Right renal cortex interstitium (tissue), 3 donors: ENCODE measurements at regions not wholly inside any gene's neighbourhood (a gene's known extent, or its start where the extent isn't known, plus 50 kb on each side); places are given as distances from the start of the nearest gene placed in this dataset.

ENCODE experiments used
- DNase-seq, 3 donors: peaks; one replicate each; pipeline ENCODE4 v3.0.0-alpha.2; 2013; ENCODE audit warnings: low read depth in 3 of 3, low spot score in 2 of 3

DNA sequence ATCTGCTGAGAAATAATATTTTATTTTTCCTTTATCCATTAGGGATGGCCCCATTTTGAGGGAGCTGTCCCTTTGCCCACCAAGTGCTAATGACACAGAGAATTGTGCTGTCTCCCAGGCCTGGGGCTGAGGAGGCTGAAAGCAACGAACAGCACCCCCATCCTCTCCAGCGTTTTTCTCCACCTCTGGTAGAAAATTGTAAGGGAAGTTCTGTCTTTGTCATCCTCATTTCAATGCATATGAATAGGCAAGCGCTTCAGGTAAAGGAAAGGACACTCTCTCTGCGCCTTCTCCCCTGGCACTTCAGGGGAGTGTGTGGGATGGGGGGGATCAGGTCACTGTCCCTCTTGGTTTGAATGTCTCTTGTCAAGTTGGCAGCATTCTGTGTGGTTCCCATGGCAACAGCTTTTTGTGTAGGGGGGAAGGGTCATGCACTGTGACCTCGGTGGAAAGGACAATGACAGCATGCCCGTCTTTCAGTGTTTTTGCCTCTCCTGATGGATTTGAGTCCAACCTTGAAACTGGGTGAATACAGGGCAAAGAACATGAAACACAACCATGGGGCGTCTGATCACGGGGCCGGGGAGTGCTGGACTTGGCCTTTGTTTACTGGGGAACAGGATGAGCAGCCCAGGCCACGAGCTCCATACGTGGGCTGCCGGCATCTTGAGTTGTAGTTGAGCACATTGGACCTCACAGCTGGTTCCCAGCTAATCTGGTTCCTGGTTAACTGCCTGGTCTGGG is 230.2 kb downstream of the VRK1 start:
- no peak for DNase-seq

- no peak for DNase-seq
Measured at GRCh38 chr14:97028382-97028781, 231.2 kb downstream of the VRK1 start.

DNA sequence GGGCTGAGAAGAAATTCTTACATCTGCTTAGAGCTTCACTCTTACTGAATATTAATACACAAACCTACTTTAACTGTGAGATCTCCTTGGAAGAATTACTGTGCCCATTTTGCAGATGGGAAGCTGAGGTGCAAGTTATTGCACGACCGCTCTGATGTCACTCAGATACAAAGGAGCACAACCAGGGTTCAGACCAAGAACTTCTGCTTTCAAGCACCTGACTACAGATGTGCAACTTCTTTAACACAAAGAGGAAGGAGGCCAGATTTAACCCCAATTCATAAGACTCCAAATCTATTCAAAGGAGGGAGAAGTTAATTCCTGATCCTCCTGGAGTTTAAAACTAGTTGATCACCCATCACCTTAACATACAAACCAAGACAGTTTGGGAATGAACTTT is 232.6 kb downstream of the VRK1 start:
- DNase-seq: no peak

GRCh38 chr14:97031530-97031929 is 234.3 kb downstream of the VRK1 start:
- DNase-seq: no peak

DNA sequence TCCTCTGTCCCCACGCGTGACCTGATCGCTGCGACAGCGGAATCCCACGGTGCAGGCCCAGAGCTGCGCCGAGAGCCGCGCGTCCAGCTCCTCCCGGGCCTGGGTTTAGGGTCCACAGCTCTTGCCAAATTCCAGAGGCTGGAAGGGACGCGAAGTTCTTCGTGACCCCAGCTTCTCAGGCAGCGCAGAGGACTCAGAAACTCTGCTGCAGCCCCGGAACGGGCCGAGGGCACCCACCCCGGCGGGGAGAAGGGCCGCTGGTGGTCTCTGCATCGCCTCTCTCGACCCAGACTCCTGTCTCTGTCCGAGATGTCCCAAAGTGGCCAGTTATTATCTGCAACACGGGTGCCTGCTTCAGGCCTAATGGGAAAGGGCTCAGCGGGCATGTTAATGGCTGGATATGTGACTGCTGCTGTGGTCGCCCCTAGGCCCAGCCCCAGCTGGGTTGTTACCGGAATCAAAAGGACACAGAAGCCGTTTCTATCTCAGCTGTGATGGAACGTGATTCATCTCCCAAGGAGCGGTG is 236.4 kb downstream of the VRK1 start:
- DNase-seq: no peak

DNA sequence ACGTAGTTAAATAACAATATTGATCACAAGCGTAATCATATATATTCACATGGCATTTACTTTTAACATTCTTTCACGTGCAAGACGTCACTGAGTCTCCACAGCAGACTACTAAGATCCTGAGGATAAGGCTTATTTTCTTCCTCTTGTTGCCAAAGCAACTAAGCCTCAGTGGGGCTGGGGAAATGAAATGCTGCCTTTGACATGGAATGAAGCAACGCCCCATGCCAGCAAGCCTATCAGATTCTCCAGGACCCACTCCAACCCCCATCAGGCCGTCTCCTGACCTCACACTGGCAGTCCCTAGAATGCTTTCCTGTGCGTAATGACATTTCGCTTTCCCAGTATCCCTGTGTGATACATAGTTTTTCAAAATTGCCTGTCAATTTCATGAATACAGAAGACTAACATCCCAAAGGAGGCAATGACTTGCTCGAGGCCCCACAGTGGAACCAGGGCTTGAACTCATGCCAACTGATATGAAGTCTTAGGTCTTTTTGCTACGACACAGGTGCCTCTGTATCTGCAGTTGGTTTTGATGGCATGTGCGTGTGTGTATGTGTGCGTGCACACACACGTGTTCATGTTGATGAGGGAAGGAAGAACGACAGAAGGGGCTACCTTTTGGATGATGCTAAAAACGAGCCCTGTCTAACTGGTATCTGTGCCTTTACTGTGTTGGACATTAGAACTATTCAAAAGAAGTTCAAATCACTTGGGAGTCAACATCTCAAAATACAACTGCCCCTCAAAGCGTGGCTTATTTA is 239.1 kb downstream of the VRK1 start:
- DNase-seq: no peak

- DNase-seq: no peak
Measured at GRCh38 chr14:97039717-97040363, 242.7 kb downstream of the VRK1 start.

GRCh38 chr14:97046967-97047366 is 249.8 kb downstream of the VRK1 start:
- no peak for DNase-seq

DNA sequence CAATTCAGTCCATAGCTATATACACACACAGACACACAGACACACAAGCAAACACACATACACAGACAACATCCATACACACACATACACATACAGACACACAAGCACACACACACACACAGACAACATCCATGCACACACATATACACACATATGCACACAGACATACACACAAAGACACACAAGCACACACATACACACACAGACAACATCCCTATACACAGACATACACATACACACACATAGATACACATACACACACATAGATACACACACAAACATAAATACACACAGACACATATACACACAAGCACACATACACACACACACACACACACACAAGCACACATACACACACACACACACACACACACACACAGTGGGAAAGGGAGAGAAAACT is 254.8 kb downstream of the VRK1 start:
- DNase-seq: no peak

GRCh38 chr14:97053941-97054340 is 256.8 kb downstream of the VRK1 start:
- no peak for DNase-seq

- DNase-seq: no peak
Measured at GRCh38 chr14:97055355-97055754, 258.2 kb downstream of the VRK1 start.

DNA sequence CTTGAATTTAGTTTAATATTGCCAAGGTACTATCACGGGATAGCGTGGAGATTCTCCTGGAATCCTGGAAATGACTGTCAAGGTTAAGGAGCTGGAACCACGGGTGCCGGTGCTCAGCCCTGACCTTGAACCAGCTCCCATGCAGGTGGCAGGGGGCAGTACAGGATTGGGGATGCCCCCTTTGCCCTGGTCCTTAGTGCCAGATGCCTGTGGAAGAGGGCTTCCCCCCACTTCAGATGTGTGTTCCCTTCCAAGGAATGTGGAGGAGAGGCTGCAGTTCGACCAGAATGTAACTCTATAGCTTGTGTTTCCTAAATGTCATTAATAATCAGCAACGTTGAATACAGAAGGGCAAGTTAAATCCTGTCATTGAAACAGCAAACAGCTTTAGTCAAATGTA is 258.9 kb downstream of the VRK1 start:
- DNase-seq: no peak

- no peak for DNase-seq
Measured at GRCh38 chr14:97057238-97058073, 260.3 kb downstream of the VRK1 start.

DNA sequence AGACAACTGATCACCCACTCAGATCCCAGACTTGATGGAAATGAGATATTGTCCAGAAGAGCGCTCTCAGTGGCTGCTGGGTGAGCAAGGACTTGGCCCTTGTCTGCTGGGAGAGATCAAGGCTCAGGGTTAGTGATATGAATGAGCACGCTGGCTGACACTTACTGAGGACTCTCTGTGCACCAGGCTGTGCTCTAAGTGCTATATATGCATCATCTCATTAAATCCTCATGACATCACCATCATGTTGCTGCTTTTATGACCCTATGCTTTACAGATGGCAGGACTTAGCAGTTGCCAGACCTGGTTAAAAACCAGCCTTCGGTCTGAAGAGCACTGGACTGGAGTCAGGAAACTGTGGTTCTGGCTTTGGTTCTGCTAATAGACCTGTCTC is 260.9 kb downstream of the VRK1 start:
- no peak for DNase-seq

- no peak for DNase-seq
Measured at GRCh38 chr14:97058589-97058988, 261.4 kb downstream of the VRK1 start.

DNA sequence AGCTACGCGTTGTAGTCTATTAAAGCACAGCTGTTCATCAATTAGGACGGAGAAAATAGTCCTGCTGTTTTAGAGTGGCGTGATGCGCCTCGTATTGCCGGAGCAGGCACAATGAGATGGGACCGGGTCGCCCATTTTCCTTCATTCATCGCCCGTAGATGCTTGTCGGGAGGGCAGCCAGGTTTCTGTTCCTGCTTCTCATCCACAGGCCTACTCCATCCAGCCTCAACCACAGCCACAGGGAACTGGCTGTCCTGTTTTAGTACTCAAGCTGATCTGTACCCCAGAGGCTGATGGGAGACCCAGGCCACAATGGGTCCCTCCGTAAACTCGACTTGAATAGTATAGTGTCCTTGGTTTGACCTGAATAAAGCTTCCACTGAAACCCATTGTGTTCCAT is 264.0 kb downstream of the VRK1 start:
- no peak for DNase-seq

DNA sequence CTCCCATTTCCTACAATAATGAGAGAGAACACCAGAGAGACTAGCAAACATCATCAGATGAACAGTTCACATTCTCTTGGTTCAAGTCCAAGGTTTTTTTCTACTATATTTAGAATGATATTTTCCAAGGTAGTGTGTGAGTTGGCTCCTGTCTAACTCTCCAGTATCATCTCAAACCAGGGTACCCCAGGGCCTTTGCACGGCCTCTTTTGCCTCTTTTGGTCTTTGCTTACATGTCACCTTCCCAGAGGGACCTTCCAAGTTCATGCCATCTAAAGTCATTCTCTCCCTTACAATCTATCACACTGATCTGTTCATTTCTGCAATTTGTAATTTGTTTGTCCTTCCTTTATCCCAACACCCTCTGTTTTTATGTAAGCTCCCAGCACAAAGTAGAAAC is 264.5 kb downstream of the VRK1 start:
- DNase-seq: no peak

- no peak for DNase-seq
Measured at GRCh38 chr14:97065305-97066067, 268.3 kb downstream of the VRK1 start.

- DNase-seq: no peak
Measured at GRCh38 chr14:97066068-97066899, 269.1 kb downstream of the VRK1 start.
